ENCODE measurements at regions not wholly inside any gene's neighbourhood (a gene's known extent, or its start where the extent isn't known, plus 50 kb on each side); places are given as distances from the start of the nearest gene placed in this dataset.

- FAIRE-seq (no peak), DNase-seq (ENCODE audit: low read depth, low spot score) (no peak)
- no peaks in the 10 kb centered on the region for H3K9me1 ChIP-seq (ENCODE audit: control insufficient read depth, extremely low read depth, insufficient read depth, low read length)
- no peaks in the 10 kb centered on the region for H3K36me3 ChIP-seq (ENCODE audit: control insufficient read depth in 2 of 2, extremely low read depth in 1 of 2, insufficient read depth in 2 of 2, low read length in 2 of 2)
- dilution Hi-C loops (cut with MboI; ENCODE audit: extremely low pct_ligation_motif_present, low sequenced_read_pairs): no loop called here
- no peak overlapping the region for H2AFZ ChIP-seq (ENCODE audit: control insufficient read depth, low read length)
- H3K4me1 ChIP-seq (ENCODE audit: control insufficient read depth, extremely low read depth, insufficient read depth, low read length): no peaks in the 10 kb centered on the region
- TF ChIP-seq CTCF (optimal IDR thresholded peaks at IDR 0.05 in 1 of 3, IDR thresholded peaks at IDR 0.05 in 1 of 3, conservative IDR thresholded peaks at IDR 0.05 in 1 of 3; ENCODE audit: extremely low read depth in 1 of 3, insufficient read depth in 2 of 3, low read length in 3 of 3) (no peak), EZH2 (IDR thresholded peaks at IDR 0.05; ENCODE audit: low read length) (no peak)
- H3K4me2 ChIP-seq (ENCODE audit: control insufficient read depth, extremely low read depth, insufficient read depth, low read depth, low read length): no peak overlapping the region
- no peak overlapping the region for H3K9ac ChIP-seq (ENCODE audit: control insufficient read depth, extremely low read depth, insufficient read depth, low read length)
- H3K4me3 ChIP-seq (ENCODE audit: control insufficient read depth in 2 of 3, extremely low read depth in 1 of 3, insufficient read depth in 2 of 3, low read depth in 1 of 3, low read length in 3 of 3): no peak overlapping the region
- H3K9me3 ChIP-seq (ENCODE audit: control insufficient read depth, low read depth, low read length): no peaks in the 10 kb centered on the region
- H3K79me2 ChIP-seq (ENCODE audit: control insufficient read depth, insufficient read depth, low read length): no peaks in the 10 kb centered on the region
- H4K20me1 ChIP-seq (ENCODE audit: control insufficient read depth, extremely low read depth, insufficient read depth, low read length): no peaks in the 10 kb centered on the region
- H3K27ac ChIP-seq (ENCODE audit: control insufficient read depth, insufficient read depth, low read length): no peak overlapping the region
- no peaks in the 10 kb centered on the region for H3K27me3 ChIP-seq (ENCODE audit: control insufficient read depth, extremely low read depth, insufficient read depth, low read length)
Measured at GRCh38 chr4:4603592-4603991, 61.7 kb upstream of the STX18 start.

GRCh38 chr4:4603067-4603466 lies 61.2 kb upstream of the STX18 start:
- Histone ChIP-seq H3K27ac (ENCODE audit: control insufficient read depth, insufficient read depth, low read length) (no peak overlapping the region), H2AFZ (ENCODE audit: control insufficient read depth, low read length) (no peak overlapping the region), H3K36me3 (ENCODE audit: control insufficient read depth in 2 of 2, extremely low read depth in 1 of 2, insufficient read depth in 2 of 2, low read length in 2 of 2) (no peaks in the 10 kb centered on the region), H3K79me2 (ENCODE audit: control insufficient read depth, insufficient read depth, low read length) (no peaks in the 10 kb centered on the region), H3K4me2 (ENCODE audit: control insufficient read depth, extremely low read depth, insufficient read depth, low read depth, low read length) (no peak overlapping the region), H3K4me3 (ENCODE audit: control insufficient read depth in 2 of 3, extremely low read depth in 1 of 3, insufficient read depth in 2 of 3, low read depth in 1 of 3, low read length in 3 of 3) (no peak overlapping the region), H3K9ac (ENCODE audit: control insufficient read depth, extremely low read depth, insufficient read depth, low read length) (no peak overlapping the region), H3K9me3 (ENCODE audit: control insufficient read depth, low read depth, low read length) (no peaks in the 10 kb centered on the region), H3K4me1 (ENCODE audit: control insufficient read depth, extremely low read depth, insufficient read depth, low read length) (no peaks in the 10 kb centered on the region), H4K20me1 (ENCODE audit: control insufficient read depth, extremely low read depth, insufficient read depth, low read length) (no peaks in the 10 kb centered on the region), H3K9me1 (ENCODE audit: control insufficient read depth, extremely low read depth, insufficient read depth, low read length) (no peaks in the 10 kb centered on the region), H3K27me3 (ENCODE audit: control insufficient read depth, extremely low read depth, insufficient read depth, low read length) (no peaks in the 10 kb centered on the region)
- no peak for TF ChIP-seq EZH2 (IDR thresholded peaks at IDR 0.05; ENCODE audit: low read length)
- no peak for TF ChIP-seq CTCF (optimal IDR thresholded peaks at IDR 0.05 in 1 of 3, IDR thresholded peaks at IDR 0.05 in 1 of 3, conservative IDR thresholded peaks at IDR 0.05 in 1 of 3; ENCODE audit: extremely low read depth in 1 of 3, insufficient read depth in 2 of 3, low read length in 3 of 3)
- no peak for FAIRE-seq
- dilution Hi-C loops (cut with MboI; ENCODE audit: extremely low pct_ligation_motif_present, low sequenced_read_pairs): no loop called here
- DNase-seq (ENCODE audit: low read depth, low spot score): no peak
